ENCODE measurements at regions not wholly inside any gene's neighbourhood (a gene's known extent, or its start where the extent isn't known, plus 50 kb on each side); places are given as distances from the start of the nearest gene placed in this dataset.

GRCh38 chr3:124413989-124414598 lies 316.2 kb upstream of the UMPS start:
- DNase-seq, result no peak

DNA sequence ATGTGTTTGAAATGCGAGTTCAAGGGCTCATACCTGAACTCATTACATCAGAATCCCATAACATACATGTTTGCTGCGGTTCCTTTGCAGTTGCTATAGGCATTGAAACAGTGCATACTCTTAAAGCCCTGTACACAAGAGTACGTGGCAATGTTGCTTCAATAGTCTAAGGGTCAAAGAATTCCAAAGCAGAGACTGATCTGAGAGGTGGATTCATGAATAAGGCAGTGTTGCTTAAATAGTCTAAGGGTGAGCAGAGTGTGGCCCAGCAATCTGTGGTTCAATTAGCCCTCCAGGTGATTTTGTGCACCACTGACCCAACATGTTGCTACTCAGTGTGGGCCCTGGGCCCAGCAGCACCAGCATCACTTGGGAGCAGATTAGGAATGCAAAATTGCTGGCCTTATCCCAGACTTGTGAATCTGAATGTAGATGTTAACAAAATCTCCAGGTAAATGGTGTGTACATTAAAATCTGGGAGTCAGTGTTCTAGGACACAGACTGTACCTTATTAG lies 314.7 kb upstream of the UMPS start:
- no peak for DNase-seq

- DNase-seq, result no peak
Observed at GRCh38 chr3:124419303-124419702, 310.9 kb upstream of the UMPS start.

DNA sequence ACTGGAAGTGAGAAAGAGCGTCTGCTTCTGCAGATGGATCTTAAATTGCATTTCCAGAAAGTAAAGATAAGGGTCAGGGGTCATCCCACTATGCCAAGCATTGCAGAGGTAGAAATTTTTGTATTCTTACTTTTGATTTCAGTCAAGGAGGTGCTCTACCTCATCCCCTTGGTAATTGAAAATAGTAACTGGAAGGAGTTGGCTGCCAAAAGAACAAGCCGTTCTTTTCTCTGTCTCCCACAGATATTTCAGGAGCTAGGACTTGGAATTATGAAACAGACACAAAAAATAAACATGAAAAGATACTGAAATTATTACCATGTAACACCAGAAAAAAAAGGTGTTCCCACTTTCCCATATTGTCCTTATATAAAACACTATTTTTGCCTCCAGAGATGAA lies 309.9 kb upstream of the UMPS start:
- DNase-seq, result no peak

DNA sequence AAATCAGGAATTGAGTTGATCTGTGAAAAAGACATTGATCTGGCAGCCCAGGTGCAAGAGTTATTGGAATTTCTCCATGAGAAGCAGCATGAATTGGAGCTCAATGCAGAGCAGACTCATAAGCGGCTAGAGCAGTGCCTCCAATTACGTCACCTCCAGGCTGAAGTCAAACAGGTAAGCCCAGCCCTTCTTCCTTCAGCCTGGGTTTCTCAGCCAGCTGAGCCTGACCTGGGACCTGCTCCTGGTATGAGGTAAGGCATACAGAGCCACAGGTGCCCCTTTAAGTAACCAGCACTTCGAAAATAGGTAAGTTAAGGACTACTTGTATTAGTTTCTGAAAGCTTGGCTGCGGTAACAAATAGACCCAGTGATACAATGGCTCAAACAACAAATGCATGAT lies 307.4 kb upstream of the UMPS start:
- DNase-seq, result no peak

DNA sequence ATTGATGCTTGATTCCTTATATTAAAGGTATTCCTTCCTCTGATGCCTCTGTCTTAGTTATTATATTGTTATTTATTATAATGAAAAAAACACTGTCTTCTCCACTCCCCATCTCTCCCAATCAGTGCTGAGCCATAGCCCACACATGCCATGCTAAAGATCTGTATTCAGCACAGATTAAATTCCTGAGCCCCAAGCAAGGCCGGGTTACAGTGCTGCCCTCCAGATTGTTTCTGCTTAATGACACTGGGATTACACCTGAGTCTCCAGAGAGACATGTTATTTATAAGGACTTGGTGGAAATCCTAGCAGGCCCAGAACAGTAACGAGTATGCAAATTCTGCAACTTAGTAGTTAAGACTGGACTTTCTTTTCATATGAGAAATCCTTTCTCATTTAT lies 305.9 kb upstream of the UMPS start:
- no peak for DNase-seq

- DNase-seq, result no peak
Observed at GRCh38 chr3:124425972-124426371, 304.3 kb upstream of the UMPS start.

DNA sequence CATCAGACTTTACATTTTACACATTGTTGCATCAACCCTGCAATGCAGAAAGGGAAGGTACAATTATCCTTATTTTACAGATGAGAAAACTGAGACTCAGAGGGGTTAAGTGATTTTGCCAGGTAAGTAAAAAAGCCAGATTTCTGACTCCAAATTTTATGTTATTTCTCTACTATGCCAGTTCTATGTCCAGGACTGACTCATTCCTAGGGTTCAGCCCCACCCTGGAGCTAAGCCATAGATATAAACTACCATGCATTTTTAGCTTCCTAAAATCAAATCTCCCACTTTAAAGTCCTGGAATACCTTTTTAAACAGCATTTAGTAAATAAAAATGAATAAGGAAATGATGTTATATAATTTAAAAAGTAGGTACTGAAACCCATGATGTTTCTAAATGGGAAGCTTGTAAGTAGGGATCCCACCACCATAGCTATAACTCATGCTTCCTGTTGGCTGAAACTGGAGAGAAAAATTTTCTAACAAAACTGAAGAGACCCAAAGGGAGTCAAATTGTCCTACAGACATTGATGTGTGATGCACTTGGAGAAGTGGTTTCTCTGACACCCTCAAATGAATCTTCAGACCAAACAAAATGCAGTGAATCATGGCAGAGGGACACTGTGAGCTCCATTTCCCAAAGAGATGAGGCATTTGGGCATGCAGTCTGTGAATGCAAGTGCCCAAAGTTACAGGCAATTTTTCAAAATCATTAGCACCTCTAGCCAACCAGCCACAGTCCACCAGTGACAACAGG lies 301.7 kb upstream of the UMPS start:
- no peak for DNase-seq

DNA sequence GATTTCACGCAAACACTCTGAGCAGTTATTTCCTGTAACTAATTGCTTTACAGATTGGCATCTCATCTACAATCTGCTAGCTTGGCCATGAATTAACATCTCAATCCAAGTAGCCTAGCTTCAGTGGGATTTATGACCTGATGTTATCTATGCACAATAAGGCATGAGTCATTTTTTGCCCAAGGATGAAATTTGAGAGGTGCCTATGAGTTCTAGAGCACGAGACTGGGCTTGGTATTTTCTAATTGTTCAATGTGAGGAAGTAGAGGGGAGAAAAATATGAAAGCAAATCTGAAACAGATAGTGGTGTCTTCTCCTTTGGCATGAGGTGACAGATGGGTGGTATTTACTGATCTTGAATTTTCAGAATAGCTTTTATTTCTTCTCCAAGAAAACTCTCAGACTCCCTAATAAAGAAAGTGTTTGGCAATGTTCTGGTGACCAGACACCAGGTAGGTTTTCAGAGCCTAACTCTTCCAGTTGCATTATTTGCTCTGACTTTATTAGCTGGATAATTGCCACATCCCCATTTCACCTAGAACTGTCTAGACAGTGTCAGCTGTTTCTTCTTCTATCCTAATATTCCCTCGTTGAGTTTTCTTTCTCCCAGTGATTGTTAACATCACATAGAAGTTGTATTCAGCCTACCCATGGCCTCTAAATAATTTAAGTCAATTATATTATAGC lies 301.0 kb upstream of the UMPS start:
- DNase-seq, result peak; percentile 15 to 30

DNA sequence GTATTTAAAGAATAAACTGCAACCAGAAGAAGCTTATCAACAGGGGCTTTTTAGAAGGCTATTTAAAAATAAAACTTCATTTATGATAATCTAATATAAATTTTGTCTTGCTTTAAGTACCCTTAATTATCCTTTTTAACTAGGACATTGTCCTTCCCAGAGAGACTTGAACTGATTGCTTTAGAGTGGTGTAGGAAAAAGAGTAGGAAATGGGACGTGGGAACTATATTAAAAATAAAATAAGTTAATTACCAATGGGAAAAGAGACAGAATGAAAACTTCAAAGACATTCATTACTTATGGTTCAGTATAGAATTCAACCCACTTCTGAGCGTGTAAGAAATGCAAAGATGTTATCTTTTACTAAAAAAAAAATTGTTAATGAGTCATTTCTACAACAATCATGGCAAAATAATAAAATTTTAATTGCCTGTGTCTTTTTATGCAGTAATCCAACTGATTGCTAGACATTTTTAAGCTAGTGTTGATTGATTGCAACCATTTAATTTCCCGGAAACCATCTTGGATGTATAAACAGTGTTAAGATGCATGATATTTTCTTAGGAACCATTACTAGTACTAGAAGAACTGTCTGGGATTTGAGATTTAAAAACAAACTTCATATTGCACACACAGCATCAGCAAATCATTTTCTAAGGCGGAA lies 298.8 kb upstream of the UMPS start:
- no peak for DNase-seq

- no peak for DNase-seq
Observed at GRCh38 chr3:124434176-124434575, 296.1 kb upstream of the UMPS start.

- DNase-seq, result no peak
Observed at GRCh38 chr3:124435467-124435866, 294.8 kb upstream of the UMPS start.

GRCh38 chr3:124438813-124439212 lies 291.4 kb upstream of the UMPS start:
- no peak for DNase-seq

- no peak for DNase-seq
Observed at GRCh38 chr3:124439603-124440002, 290.6 kb upstream of the UMPS start.

GRCh38 chr3:124441766-124442165 lies 288.5 kb upstream of the UMPS start:
- no peak for DNase-seq

- DNase-seq, result no peak
Observed at GRCh38 chr3:124442463-124442862, 287.8 kb upstream of the UMPS start.

DNA sequence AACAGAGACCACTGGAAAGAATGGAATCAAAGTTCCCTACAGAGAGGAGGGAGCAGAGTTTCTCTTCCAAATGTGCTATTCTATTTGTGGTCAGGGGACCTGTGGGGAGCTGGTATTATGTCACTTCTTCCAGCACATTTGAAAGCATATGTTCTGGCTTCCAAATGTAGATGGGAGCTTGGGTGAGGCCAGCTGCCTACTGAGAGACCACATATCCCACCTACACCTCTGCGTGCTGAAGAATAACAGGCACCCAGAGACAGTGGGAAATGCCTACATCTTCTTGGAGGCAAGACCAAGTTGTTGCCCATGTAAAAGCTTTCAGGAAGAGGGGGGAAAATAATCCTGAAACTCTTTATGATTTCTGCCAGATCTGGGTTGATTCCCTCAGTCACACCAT lies 286.8 kb upstream of the UMPS start:
- DNase-seq, result no peak

- DNase-seq, result no peak
Observed at GRCh38 chr3:124444075-124444474, 286.2 kb upstream of the UMPS start.

DNA sequence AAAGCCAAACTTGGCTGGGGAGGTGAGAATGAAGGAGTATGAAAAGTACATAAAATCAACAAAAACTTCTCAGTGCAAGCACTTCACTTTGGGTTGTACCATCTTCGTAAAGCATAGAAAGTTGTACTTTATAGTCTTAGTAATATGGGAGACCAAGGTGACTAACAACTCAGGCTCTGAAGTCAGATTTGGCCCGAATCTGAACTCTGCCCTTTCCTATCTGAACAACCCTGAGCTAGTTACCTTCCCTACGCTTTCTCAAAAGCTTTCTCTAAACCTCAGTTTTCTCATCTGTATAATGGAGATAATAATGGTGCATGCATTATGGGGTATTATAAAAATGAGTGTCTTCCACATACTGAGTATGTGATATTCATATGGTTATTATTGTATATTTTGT lies 285.4 kb upstream of the UMPS start:
- DNase-seq, result no peak

DNA sequence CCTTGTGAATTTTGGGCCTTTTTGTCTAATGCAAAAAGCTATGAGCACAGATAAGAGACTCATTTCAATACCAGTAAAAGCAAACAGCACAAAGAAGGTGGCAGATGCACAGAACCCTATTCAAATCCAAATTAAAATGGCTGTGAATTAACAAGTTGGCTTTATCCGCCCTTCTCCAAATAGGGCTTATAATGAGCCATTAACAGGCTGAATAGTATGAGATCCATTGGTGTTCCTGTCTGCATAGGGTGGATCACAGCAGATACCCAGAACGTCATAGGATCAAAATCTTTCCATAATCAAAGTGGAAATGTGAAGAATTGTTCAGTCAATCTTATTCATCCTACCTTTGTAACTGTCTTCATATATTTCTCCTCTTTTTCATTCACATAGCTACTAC lies 282.4 kb upstream of the UMPS start:
- no peak for DNase-seq

- no peak for DNase-seq
Observed at GRCh38 chr3:124448954-124449353, 281.3 kb upstream of the UMPS start.

DNA sequence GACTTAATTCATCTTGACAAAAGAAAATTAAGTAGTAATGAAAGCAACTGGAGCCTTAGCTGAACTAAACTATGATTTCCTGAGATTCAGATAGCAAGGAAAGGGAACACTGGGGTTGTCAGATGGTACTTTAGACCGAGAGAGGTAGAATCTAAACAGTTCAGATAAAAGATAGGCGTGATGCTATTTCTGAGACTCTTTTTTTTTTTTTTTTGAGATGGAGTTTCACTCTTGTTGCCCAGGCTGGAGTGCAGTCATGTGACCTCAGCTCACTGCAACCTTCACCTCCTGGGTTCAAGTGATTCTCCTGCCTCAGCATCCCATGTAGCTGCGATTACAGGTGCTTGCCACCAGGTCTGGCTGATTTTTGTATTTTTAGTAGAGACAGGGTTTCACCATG lies 279.9 kb upstream of the UMPS start:
- DNase-seq, result no peak

- no peak for DNase-seq
Observed at GRCh38 chr3:124451630-124452317, 278.5 kb upstream of the UMPS start.

All from SHP77 (cell line).